ENCODE measurements at regions not wholly inside any gene's neighbourhood (a gene's known extent, or its start where the extent isn't known, plus 50 kb on each side); places are given as distances from the start of the nearest gene placed in this dataset.

GRCh38 chr3:117939425-117940027, 1095.1 kb downstream of the IGSF11 start:
- intact Hi-C loops (cut with micrococcal nuclease) = no loop called here

DNA sequence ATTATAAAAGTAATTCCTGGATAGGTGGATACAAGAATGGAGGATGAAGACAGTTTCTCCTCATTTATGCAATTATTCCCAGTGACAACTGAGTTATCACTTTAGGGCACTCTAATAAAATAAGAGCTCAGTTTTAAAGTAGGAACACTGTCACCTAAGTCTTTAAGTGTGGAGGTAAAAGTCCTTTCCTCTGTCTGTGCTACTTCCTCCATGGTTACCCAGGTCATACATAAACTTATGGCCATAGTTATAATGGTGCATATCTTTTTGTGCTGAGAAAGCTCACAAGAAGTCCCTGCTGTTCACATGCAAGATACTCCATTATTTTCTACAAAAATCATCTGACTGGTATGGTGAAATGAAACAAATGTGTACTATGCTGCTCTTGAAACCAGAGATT, 1093.6 kb downstream of the IGSF11 start:
- no peak overlapping the region for H3K4me3 ChIP-seq
- DNase-seq = no peak
- no peak overlapping the region for H3K27ac ChIP-seq (replicated peaks)
- intact Hi-C loops (cut with micrococcal nuclease) = no loop called here
- H3K36me3 ChIP-seq = no peaks in the 10 kb centered on the region
- H3K9me3 ChIP-seq (replicated peaks) = peaks cover 11% of the 10 kb centered on the region
- H3K4me1 ChIP-seq = no peaks in the 10 kb centered on the region
- no peaks in the 10 kb centered on the region for H3K27me3 ChIP-seq (ENCODE audit: low read depth)
- no peak for TF ChIP-seq CTCF (IDR thresholded peaks at IDR 0.05; ENCODE audit: borderline replicate concordance)

More at GRCh38 chr3:117939425-117940027, 1095.1 kb downstream of the IGSF11 start:
- no peak for TF ChIP-seq CTCF (IDR thresholded peaks at IDR 0.05; ENCODE audit: borderline replicate concordance)
- Histone ChIP-seq H3K36me3 (no peaks in the 10 kb centered on the region), H3K4me1 (no peaks in the 10 kb centered on the region), H3K4me3 (no peak overlapping the region), H3K9me3 (replicated peaks) (peaks cover 11% of the 10 kb centered on the region), H3K27ac (replicated peaks) (no peak overlapping the region), H3K27me3 (ENCODE audit: low read depth) (no peaks in the 10 kb centered on the region)
- DNase-seq = no peak

- TF ChIP-seq CTCF (IDR thresholded peaks at IDR 0.05; ENCODE audit: borderline replicate concordance) = no peak
- intact Hi-C loops (cut with micrococcal nuclease) = no loop called here
- H3K27me3 ChIP-seq (ENCODE audit: low read depth) = no peaks in the 10 kb centered on the region
- peaks cover 11% of the 10 kb centered on the region for H3K9me3 ChIP-seq (replicated peaks)
- DNase-seq = no peak
- no peaks in the 10 kb centered on the region for H3K4me1 ChIP-seq
- H3K36me3 ChIP-seq = no peaks in the 10 kb centered on the region
- H3K4me3 ChIP-seq = no peak overlapping the region
- H3K27ac ChIP-seq (replicated peaks) = no peak overlapping the region
These were observed 1092.9 kb downstream of the IGSF11 start for GRCh38 chr3:117941756-117942155.

DNA sequence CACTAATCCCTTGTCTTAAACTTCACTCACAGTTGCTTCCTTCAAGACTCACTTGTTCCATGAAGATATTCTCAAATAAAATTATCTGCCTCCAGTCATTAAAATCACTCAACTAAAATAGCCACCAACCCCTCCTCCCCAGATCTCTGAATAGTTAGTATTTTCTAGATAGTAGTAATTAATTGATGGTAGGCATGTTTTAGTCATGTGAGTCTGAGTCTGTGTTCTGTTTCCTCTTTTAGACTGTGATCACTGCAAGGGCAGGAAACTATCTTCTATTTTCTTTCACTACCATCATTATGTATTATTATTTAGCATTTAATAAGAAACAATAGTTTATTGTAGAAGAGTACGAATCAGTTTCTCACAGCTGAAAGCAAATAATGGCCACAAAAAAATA, 1080.5 kb downstream of the IGSF11 start:
- Histone ChIP-seq H3K9me3 (replicated peaks) (peaks cover 6% of the 10 kb centered on the region), H3K4me3 (no peak overlapping the region), H3K27ac (replicated peaks) (no peak overlapping the region), H3K27me3 (ENCODE audit: low read depth) (no peaks in the 10 kb centered on the region), H3K36me3 (no peaks in the 10 kb centered on the region), H3K4me1 (no peaks in the 10 kb centered on the region)
- no peak for TF ChIP-seq CTCF (IDR thresholded peaks at IDR 0.05; ENCODE audit: borderline replicate concordance)
- no peak for DNase-seq
- intact Hi-C loops (cut with micrococcal nuclease) = no loop called here

DNA sequence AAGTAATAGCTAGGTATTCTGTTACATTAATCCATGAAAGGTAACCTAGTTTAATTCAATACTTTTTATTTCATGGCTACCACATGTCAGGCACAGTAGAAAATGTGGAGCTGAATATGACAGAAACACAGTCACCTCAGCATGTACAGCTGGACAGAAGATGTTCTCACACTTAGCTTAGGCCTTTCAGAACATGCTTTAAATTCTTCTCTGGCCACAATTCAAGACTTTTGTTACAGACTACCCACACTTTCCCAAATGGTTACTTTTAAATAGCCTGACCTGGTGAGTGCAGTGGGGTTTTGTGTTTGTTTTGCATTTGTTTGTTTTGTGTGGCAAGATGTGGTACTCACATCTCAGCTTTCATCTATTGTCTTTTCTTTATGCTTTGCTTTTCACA, 1079.5 kb downstream of the IGSF11 start:
- intact Hi-C loops (cut with micrococcal nuclease) = no loop called here
- Histone ChIP-seq H3K36me3 (no peaks in the 10 kb centered on the region), H3K4me1 (no peaks in the 10 kb centered on the region), H3K9me3 (replicated peaks) (no peaks in the 10 kb centered on the region), H3K27me3 (ENCODE audit: low read depth) (no peaks in the 10 kb centered on the region), H3K4me3 (no peak overlapping the region), H3K27ac (replicated peaks) (no peak overlapping the region)
- no peak for DNase-seq
- TF ChIP-seq CTCF (IDR thresholded peaks at IDR 0.05; ENCODE audit: borderline replicate concordance) = no peak
